HepG2 (cell line): ENCODE measurements at regions not wholly inside any gene's neighbourhood (a gene's known extent, or its start where the extent isn't known, plus 50 kb on each side); places are given as distances from the start of the nearest gene placed in this dataset.
"Not testable (repeated sequence)": the region's sequence is repeated elsewhere in the genome, so short reads cannot be mapped to it uniquely, and the experiment has no call there.

Experiments
- ATAC-seq: fragments of 200-7000 bp; cut with Tn5 transposase; 3 replicates; pipeline ENCODE4 v1.9.1; 2020; ENCODE audit warnings: mild to moderate bottlenecking, moderate library complexity
- BruUV-seq: library from RNA; stranded (reverse); fragments of 400-500 nt; replicated peaks from 2 replicates; lab custom pipeline; 2021; lab: Mats Ljungman, UMichigan
- CTCF ChIA-PET: fragments of 300-600 bp; formaldehyde crosslinking; extraction: SDS; loops from one replicate; lab custom pipeline; 2021; ENCODE audit warnings: low total read pairs, inconsistent platforms, low intra/inter-chr PET ratio; lab: Yijun Ruan, JAX
- POLR2A ChIA-PET: fragments of 350-600 bp; sonication (Branson Sonifier 250); formaldehyde crosslinking; loops from one replicate; lab custom pipeline; 2020; ENCODE audit warnings: antibody characterized with exemption, inconsistent platforms; lab: Yijun Ruan, JAX
- DNase-seq: peaks from one replicate; pipeline ENCODE4 v3.0.0-alpha.2; 2015; ENCODE audit warnings: low spot score
- FAIRE-seq: peaks from 3 replicates; lab custom pipeline; 2011; peaks lifted over from hg19 to GRCh38; lab: Jason Lieb, UNC
- H2AFZ ChIP-seq: one replicate; pipeline ENCODE4 v1.6.1; 2011; ENCODE audit warnings: low read length, inconsistent platforms
- H3K27ac ChIP-seq: fragments of 300-600 bp; 3 replicates; pipeline ENCODE4 v1.8.0; 2011; ENCODE audit warnings: mixed run types, mild to moderate bottlenecking, mixed read lengths, low read length, inconsistent platforms; ENCODE audit not compliant: insufficient read depth; ENCODE audit errors: extremely low read length
- H3K27me3 ChIP-seq, 2 experiments: fragments of 200-600 bp in 1 of 2; 2 replicates in 1 of 2; 3 replicates in 1 of 2; pipeline versions ENCODE4 v1.6.0 to v1.8.0; 2011; ENCODE audit warnings: low read length in 2 of 2, mild to moderate bottlenecking in 2 of 2, moderate library complexity in 2 of 2, inconsistent platforms in 1 of 2; ENCODE audit not compliant: insufficient read depth in 2 of 2, control insufficient read depth in 1 of 2
- H3K36me3 ChIP-seq, 2 experiments: fragments of 200-600 bp in 1 of 2; replicated peaks in 1 of 2; 2 replicates in 1 of 2; 3 replicates in 1 of 2; pipeline versions ENCODE4 v1.5.1 to v1.8.0; 2011; ENCODE audit warnings: low read length in 2 of 2, inconsistent platforms in 1 of 2; ENCODE audit not compliant: insufficient read depth in 2 of 2, control insufficient read depth in 1 of 2
- H3K4me1 ChIP-seq: 2 replicates; pipeline ENCODE4 v1.5.1; 2012; ENCODE audit warnings: low read length, inconsistent platforms; ENCODE audit not compliant: insufficient read depth
- H3K4me2 ChIP-seq: 2 replicates; pipeline ENCODE4 v1.6.0; 2011; ENCODE audit warnings: low read depth, low read length, inconsistent platforms
- H3K4me3 ChIP-seq, 3 experiments: fragments of 200-600 bp in 1 of 3; sonication (generic), shearing (Covaris generic) in 1 of 3; replicated peaks in 1 of 3; 2 replicates each; pipeline ENCODE4 v1.5.1; 2011 to 2016; ENCODE audit warnings: low read length in 3 of 3, inconsistent platforms in 2 of 3, low read depth in 2 of 3, mild to moderate bottlenecking in 2 of 3, control low read depth in 1 of 3, mixed read lengths in 1 of 3; ENCODE audit not compliant: insufficient read depth in 1 of 3
- H3K79me2 ChIP-seq: one replicate; pipeline ENCODE4 v1.6.1; 2011; ENCODE audit warnings: low read length, inconsistent platforms; ENCODE audit not compliant: insufficient read depth
- H3K9ac ChIP-seq: 2 replicates; pipeline ENCODE4 v1.6.0; 2011; ENCODE audit warnings: mild to moderate bottlenecking, low read depth, low read length, inconsistent platforms; ENCODE audit not compliant: insufficient read depth
- H3K9me3 ChIP-seq: 2 replicates; pipeline ENCODE4 v1.5.1; 2012; ENCODE audit warnings: mild to moderate bottlenecking, low read length
- H4K20me1 ChIP-seq: 2 replicates; pipeline ENCODE4 v1.6.0; 2011; ENCODE audit warnings: inconsistent platforms, mild to moderate bottlenecking, low read length, moderate library complexity; ENCODE audit not compliant: insufficient read depth
- CBX1 ChIP-seq: IDR thresholded peaks from one replicate; pipeline ENCODE4 v1.6.1; 2016; ENCODE audit warnings: antibody characterized with exemption, low read depth
- ZNF460 ChIP-seq: sonication (generic); formaldehyde crosslinking; IDR thresholded peaks from 2 replicates; pipeline ENCODE4 v1.5.1; 2020; ENCODE audit warnings: missing genetic modification reagents, mild to moderate bottlenecking, borderline replicate concordance
- WGBS: methylation state at CpG from one replicate; pipeline ENCODE4 v1.1.6; 2017; ENCODE audit warnings: low lambda C conversion rate; 5-methylcytosine and 5-hydroxymethylcytosine counted together
- in situ Hi-C: cut with HindIII; loops from 2 replicates; pipeline ENCODE4 v1.10.0; 2017; ENCODE audit warnings: low pct_unique_long_range_greater_than_20kb; ENCODE audit not compliant: extremely low pct_ligation_motif_present
- intact Hi-C: fragments of 100-400 bp; cut with micrococcal nuclease; formaldehyde crosslinking; loops from one replicate; pipeline ENCODE4 v1.10.0; 2022; ENCODE audit not compliant: unreplicated experiment

DNA sequence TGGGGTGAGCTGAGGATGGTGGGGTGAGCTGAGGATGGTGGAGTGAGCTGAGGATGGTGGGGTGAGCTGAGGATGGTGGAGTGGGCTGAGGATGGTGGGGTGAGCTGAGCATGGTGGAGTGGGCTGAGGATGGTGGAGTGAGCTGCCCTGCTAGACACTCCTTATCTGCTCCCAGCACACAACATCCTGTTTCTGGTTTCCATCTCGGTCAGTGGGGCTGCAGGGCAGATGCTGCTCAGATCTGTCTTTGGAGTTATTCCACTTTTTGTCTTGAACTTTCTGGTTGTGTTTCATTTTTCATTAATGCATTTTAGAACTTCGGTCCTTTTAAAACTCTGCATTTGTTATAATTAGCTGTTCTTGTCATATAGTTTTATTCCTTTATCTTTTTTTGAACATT is 67.9 kb upstream of the ANTXRL start:
- TF ChIP-seq CBX1 (no peak), ZNF460 (CRISPR knock-in tag) (no peak)
- no peaks in the 10 kb centered on the region for H3K36me3 ChIP-seq
- no peak overlapping the region for H3K4me3 ChIP-seq
- H3K9ac ChIP-seq, result no peak overlapping the region
- WGBS, result 0% methylated on average over 2 of the region's 2 CpGs
- ATAC-seq (no peak), DNase-seq (no peak), FAIRE-seq (no peak)
- H3K4me1 ChIP-seq, result peaks cover 19% of the 10 kb centered on the region
- no peaks in the 10 kb centered on the region for H3K9me3 ChIP-seq
- intact Hi-C loops (no loop called here), in situ Hi-C loops (no loop called here)
- peaks cover 0 to 20% of the 10 kb centered on the region in 2 experiments; a peak in 3 of 5 replicates for H3K27me3 ChIP-seq
- H2AFZ ChIP-seq, result no peak overlapping the region
- ChIA-PET CTCF (no interaction called here), POLR2A (no interaction called here)
- H4K20me1 ChIP-seq, result no peaks in the 10 kb centered on the region
- H3K79me2 ChIP-seq, result no peaks in the 10 kb centered on the region
- H3K27ac ChIP-seq, result no peak overlapping the region
- no peak overlapping the region for H3K4me2 ChIP-seq
- BruUV-seq, result no TSS peak

DNA sequence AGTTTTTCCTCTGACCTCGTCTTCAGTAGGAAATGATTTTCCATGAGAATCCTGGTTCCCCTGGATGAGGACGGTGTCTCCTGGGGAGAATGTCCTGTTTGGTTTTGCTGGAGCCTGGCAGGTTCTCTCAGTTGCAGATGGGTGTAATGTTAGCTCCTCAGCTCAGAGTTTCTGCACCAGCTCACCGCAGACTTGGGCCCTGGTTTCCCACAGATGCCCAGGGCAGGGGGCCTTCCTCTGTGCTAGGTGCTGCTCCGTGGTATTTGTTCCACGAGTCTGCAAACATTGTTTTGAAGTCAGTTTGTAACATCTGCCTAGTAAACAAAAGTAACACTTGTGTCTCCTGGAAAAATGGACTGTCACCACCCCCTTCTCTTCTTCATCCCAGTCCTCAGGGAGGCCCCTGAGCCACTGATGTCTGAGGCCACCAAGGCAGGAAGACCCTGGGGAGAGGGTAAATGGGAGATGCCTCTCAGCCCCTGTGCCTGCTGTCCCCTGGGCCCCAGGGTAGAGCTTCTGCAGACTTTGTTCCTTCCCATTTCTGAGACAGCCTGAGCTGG is 67.3 kb upstream of the ANTXRL start:
- H3K4me3 ChIP-seq, POLR2A ChIA-PET: not testable (repeated sequence)
- WGBS, result 2% methylated on average over 4 of the region's 5 CpGs

More for the DNA sequence above, 67.3 kb upstream of the ANTXRL start:
- H3K4me2 ChIP-seq, H3K9ac ChIP-seq, H4K20me1 ChIP-seq, CTCF ChIA-PET, intact Hi-C loops, H3K9me3 ChIP-seq, BruUV-seq, H3K79me2 ChIP-seq, FAIRE-seq, ATAC-seq, H3K27ac ChIP-seq, H3K36me3 ChIP-seq, DNase-seq, in situ Hi-C loops, H2AFZ ChIP-seq: not testable (repeated sequence)
- peaks cover 19% of the 10 kb centered on the region for H3K4me1 ChIP-seq
- peaks cover 0 to 24% of the 10 kb centered on the region in 2 experiments; a peak in 3 of 5 replicates for H3K27me3 ChIP-seq
